CD4-positive, alpha-beta T cell (primary cell): ENCODE measurements at regions not wholly inside any gene's neighbourhood (a gene's known extent, or its start where the extent isn't known, plus 50 kb on each side); places are given as distances from the start of the nearest gene placed in this dataset.

Source experiments
- ATAC-seq: fragments of 200-7000 bp; cut with Tn5 transposase; one replicate; pipeline ENCODE4 v1.10.0; 2022; ENCODE audit warnings: mild to moderate bottlenecking; ENCODE audit not compliant: poor library complexity
- CTCF ChIA-PET: fragments of 350-600 bp; sonication (Branson Sonifier 250); formaldehyde crosslinking; loops from one replicate; lab custom pipeline; 2021; ENCODE audit warnings: antibody characterized with exemption, inconsistent platforms; lab: Charles Lee
- POLR2A ChIA-PET: fragments of 350-600 bp; sonication (Branson Sonifier 250); formaldehyde crosslinking; loops from one replicate; lab custom pipeline; 2021; ENCODE audit warnings: antibody characterized with exemption, inconsistent platforms; lab: Charles Lee
- DNase-seq, 14 experiments: peaks; one replicate each; pipeline ENCODE4 v3.0.0-alpha.2; 2013 to 2020; ENCODE audit warnings: mixed read lengths in 2 of 14
- H3K27ac ChIP-seq, 2 donors: one replicate each; pipeline versions ENCODE4 v1.5.1 to v1.7.0; 2013; ENCODE audit warnings: low read length in 2 of 2, low read depth in 1 of 2, mild to moderate bottlenecking in 1 of 2
- H3K27me3 ChIP-seq, 2 experiments: 1 replicate in 1 of 2; 2 replicates in 1 of 2; pipeline versions ENCODE4 v1.6.1 to v1.7.0; 2013; ENCODE audit warnings: low read length in 2 of 2, control low read depth in 1 of 2, mild to moderate bottlenecking in 1 of 2, moderate library complexity in 1 of 2; ENCODE audit not compliant: insufficient read depth in 2 of 2, control insufficient read depth in 1 of 2
- H3K36me3 ChIP-seq: one replicate; pipeline ENCODE4 v1.6.1; 2013; ENCODE audit warnings: low read length, control low read depth; ENCODE audit not compliant: insufficient read depth
- H3K4me1 ChIP-seq: one replicate; pipeline ENCODE4 v1.6.1; 2013; ENCODE audit warnings: low read length, control low read depth; ENCODE audit not compliant: insufficient read depth
- H3K4me3 ChIP-seq: one replicate; pipeline ENCODE4 v1.5.1; 2013; ENCODE audit warnings: mild to moderate bottlenecking, low read length, moderate library complexity
- H3K9me3 ChIP-seq, 2 experiments: 1 replicate in 1 of 2; 2 replicates in 1 of 2; pipeline versions ENCODE4 v1.6.1 to v1.7.0; 2013; ENCODE audit warnings: low read length in 2 of 2, mild to moderate bottlenecking in 2 of 2, control low read depth in 1 of 2, moderate library complexity in 1 of 2; ENCODE audit not compliant: control insufficient read depth in 1 of 2, insufficient read depth in 1 of 2
- H3K27ac Mint-ChIP-seq: one replicate; pipeline ENCODE4 v1.8.0; 2020; ENCODE audit warnings: mixed read lengths
- H3K27me3 Mint-ChIP-seq: one replicate; pipeline ENCODE4 v1.8.0; 2021; ENCODE audit warnings: mixed read lengths
- H3K36me3 Mint-ChIP-seq: one replicate; pipeline ENCODE4 v1.8.0; 2021; ENCODE audit warnings: low read depth, mixed read lengths
- H3K4me1 Mint-ChIP-seq: one replicate; pipeline ENCODE4 v1.8.0; 2021; ENCODE audit warnings: low read depth, mixed read lengths
- H3K4me3 Mint-ChIP-seq: one replicate; pipeline ENCODE4 v1.8.0; 2020; ENCODE audit warnings: mild to moderate bottlenecking, mixed read lengths
- H3K9me3 Mint-ChIP-seq: one replicate; pipeline ENCODE4 v1.8.0; 2020; ENCODE audit warnings: mixed read lengths
- intact Hi-C, 2 experiments: fragments of 100-400 bp; cut with DNase I in 1 of 2; cut with micrococcal nuclease in 1 of 2; formaldehyde crosslinking; loops; one replicate each; pipeline versions ENCODE4 v1.15.1 to v1.9.0; 2023 to 2025; cut with DNase I, micrococcal nuclease
- TF ChIP-seq, protein P1 (sequence below): fragments of 200-600 bp; IDR thresholded peaks from one replicate; pipeline ENCODE4 v1.8.0; 2022; ENCODE audit warnings: antibody characterized with exemption, mild to moderate bottlenecking

DNA sequence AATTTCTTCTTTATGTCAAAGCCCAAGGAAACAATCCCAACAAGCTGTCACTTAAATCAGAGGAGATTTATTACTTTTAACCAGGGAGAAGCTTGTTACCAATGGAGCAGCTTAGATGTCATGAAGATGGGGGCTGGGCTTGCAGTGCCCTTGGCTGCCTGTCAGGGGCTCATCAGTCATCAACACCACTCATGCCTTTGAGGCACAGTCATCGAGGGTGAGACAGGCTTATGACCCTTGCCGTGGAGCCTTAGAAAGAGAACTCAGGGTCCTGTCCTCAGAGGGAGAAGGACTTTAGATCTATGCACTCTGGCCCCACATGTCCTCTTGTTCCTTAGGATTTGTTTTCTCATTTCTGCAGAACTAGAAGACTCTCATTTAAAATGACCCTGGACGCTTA is 318.3 kb downstream of the CBLN1 start:
- Mint-ChIP-seq H3K27me3 (no peaks in the 10 kb centered on the region), H3K9me3 (no peaks in the 10 kb centered on the region), H3K36me3 (no peaks in the 10 kb centered on the region), H3K4me1 (no peaks in the 10 kb centered on the region), H3K27ac (no peak overlapping the region), H3K4me3 (no peak overlapping the region)
- Histone ChIP-seq H3K9me3 (peaks cover 0 to 14% of the 10 kb centered on the region in 2 experiments), H3K27me3 (peaks cover 0 to 2% of the 10 kb centered on the region in 2 experiments), H3K4me1 (no peaks in the 10 kb centered on the region), H3K4me3 (no peak overlapping the region), H3K36me3 (no peaks in the 10 kb centered on the region), H3K27ac (no peak overlapping the region)
- intact Hi-C loops, result no loop called here
- CTCF ChIA-PET, result no interaction called here
- DNase-seq, result no peak
- ATAC-seq, result no peak
- POLR2A ChIA-PET, result no interaction called here
- TF ChIP-seq, protein P1, sequence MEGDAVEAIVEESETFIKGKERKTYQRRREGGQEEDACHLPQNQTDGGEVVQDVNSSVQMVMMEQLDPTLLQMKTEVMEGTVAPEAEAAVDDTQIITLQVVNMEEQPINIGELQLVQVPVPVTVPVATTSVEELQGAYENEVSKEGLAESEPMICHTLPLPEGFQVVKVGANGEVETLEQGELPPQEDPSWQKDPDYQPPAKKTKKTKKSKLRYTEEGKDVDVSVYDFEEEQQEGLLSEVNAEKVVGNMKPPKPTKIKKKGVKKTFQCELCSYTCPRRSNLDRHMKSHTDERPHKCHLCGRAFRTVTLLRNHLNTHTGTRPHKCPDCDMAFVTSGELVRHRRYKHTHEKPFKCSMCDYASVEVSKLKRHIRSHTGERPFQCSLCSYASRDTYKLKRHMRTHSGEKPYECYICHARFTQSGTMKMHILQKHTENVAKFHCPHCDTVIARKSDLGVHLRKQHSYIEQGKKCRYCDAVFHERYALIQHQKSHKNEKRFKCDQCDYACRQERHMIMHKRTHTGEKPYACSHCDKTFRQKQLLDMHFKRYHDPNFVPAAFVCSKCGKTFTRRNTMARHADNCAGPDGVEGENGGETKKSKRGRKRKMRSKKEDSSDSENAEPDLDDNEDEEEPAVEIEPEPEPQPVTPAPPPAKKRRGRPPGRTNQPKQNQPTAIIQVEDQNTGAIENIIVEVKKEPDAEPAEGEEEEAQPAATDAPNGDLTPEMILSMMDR, result no peak

DNA sequence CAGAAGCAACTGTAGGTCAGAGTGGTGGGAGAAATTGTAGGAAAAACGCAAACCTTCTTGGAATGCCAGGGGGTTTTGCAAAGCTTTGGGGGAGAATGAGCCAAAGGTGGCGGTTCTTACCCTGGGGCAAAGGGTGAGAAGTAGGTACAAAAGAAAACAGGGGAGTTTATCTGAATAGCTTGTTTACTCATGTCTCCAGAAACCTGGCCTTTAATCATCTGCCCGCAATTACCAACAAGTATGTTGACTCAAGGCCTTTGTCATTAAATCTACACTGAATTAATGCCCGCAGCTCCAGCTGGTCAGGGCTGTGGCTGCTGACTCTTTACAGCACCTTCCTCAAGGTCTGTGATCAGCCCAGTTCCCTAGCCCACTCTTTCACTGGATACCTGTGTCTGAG is 320.1 kb downstream of the CBLN1 start:
- Histone ChIP-seq H3K27ac (no peak overlapping the region), H3K4me3 (no peak overlapping the region), H3K36me3 (no peaks in the 10 kb centered on the region), H3K9me3 (peaks cover 0 to 14% of the 10 kb centered on the region in 2 experiments), H3K4me1 (no peaks in the 10 kb centered on the region), H3K27me3 (no peaks in the 10 kb centered on the region)
- Mint-ChIP-seq H3K9me3 (no peaks in the 10 kb centered on the region), H3K27ac (no peak overlapping the region), H3K4me3 (no peak overlapping the region), H3K36me3 (no peaks in the 10 kb centered on the region), H3K4me1 (no peaks in the 10 kb centered on the region), H3K27me3 (no peaks in the 10 kb centered on the region)
- DNase-seq (no peak), ATAC-seq (no peak)
- POLR2A ChIA-PET, result no interaction called here
- TF ChIP-seq, protein P1, result no peak
- CTCF ChIA-PET, result no interaction called here
- intact Hi-C loops, result no loop called here

DNA sequence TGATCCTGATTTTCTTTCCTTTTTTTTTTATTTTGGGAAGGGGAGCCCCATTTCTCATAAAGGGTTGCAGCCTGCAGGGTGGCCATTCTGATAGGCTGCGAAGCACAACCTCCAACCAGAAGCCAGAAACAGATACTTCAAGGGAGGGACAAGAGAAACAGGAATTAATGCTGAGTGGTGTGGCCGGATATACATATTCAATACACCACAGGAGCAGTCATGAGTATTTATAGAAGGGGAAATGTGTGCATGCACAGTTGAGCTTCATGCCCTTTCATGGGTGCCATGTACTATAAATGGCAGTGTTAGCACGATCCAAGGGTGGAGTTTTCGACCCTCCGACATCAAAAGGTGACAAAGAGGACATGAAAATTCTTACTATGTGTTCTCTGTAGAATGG is 320.8 kb downstream of the CBLN1 start:
- ChIA-PET CTCF (no interaction called here), POLR2A (no interaction called here)
- Histone ChIP-seq H3K4me1 (no peaks in the 10 kb centered on the region), H3K36me3 (no peaks in the 10 kb centered on the region), H3K27me3 (no peaks in the 10 kb centered on the region), H3K27ac (no peak overlapping the region), H3K9me3 (peaks cover 0 to 14% of the 10 kb centered on the region in 2 experiments), H3K4me3 (no peak overlapping the region)
- Mint-ChIP-seq H3K4me3 (no peak overlapping the region), H3K27me3 (no peaks in the 10 kb centered on the region), H3K9me3 (no peaks in the 10 kb centered on the region), H3K27ac (no peak overlapping the region), H3K36me3 (no peaks in the 10 kb centered on the region), H3K4me1 (no peaks in the 10 kb centered on the region)
- no peak for DNase-seq
- TF ChIP-seq, protein P1, result no peak
- ATAC-seq, result no peak
- intact Hi-C loops, result no loop called here
